IPS DF 19.7 (cell line): ENCODE measurements at regions not wholly inside any gene's neighbourhood (a gene's known extent, or its start where the extent isn't known, plus 50 kb on each side); places are given as distances from the start of the nearest gene placed in this dataset.

ENCODE experiments used
- DNase-seq: peaks from one replicate; pipeline ENCODE4 v3.0.0-alpha.2; 2013; ENCODE audit warnings: low read depth, low spot score

GRCh38 chr10:130658687-130659290 lies 522.6 kb downstream of the GLRX3 start:
- DNase-seq, result no peak

- DNase-seq, result no peak
Measured at GRCh38 chr10:130659528-130659927, 523.3 kb downstream of the GLRX3 start.

GRCh38 chr10:130660266-130660665 lies 524.1 kb downstream of the GLRX3 start:
- DNase-seq, result no peak

GRCh38 chr10:130661419-130661818 lies 525.2 kb downstream of the GLRX3 start:
- no peak for DNase-seq

DNA sequence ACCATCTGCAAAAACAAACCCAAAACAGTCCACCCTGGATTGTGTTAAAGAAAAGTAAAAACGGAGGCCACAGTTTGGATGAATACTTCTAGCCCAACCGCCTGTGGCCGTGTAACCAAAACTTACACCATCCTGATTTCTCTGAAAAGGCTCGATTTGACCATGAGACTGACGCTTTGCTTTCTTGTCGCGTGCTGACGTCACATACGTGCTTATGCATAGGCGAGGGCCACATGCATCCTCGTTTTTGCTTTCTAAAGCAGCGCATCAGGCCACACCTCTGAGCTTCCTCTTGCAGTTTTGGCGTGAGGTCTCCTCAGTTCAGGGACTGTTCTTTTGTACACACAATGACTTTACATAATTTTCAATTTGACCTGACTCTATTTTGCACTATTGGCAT lies 526.6 kb downstream of the GLRX3 start:
- DNase-seq, result no peak

DNA sequence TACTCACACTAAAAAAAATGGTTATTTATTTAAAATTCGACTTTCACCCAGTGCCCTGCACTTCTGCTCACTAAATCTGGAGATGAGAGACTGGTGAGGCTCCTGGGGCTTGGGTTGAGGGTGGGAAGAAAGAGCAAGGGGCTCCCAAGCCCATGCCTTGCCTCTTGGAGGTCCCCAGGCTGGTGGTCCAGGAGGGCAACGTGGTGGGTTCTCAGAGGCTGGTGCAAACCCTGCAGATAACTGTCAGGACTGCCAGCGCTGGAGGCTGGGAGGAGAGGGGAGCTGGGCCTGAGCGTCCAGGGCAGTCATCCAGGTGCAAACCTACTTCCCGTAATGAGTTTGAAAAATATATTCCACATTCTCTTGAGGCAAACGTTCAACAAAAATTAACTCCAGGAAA lies 528.3 kb downstream of the GLRX3 start:
- DNase-seq, result no peak

GRCh38 chr10:130666215-130666614 lies 530.0 kb downstream of the GLRX3 start:
- DNase-seq, result no peak

GRCh38 chr10:130686689-130687300 lies 550.6 kb downstream of the GLRX3 start:
- DNase-seq, result no peak

DNA sequence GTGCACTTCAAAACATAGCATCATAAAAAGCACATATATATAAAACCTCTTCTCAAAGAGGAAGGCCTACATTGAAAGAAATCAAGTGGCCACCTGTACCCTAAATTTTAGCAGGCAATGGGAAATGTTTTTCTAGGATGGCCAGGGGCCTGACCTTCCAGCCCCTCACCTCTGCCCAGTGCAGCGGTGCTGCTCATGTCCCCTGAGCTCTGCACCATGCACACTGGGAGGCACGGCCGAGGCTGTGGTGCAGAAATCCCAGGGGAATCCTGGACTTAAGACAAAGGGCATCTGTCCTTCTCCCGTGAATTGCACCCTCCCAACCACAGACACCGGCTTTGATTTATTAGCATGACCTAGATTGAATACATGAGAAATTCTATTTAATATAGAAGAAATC lies 551.4 kb downstream of the GLRX3 start:
- no peak for DNase-seq

DNA sequence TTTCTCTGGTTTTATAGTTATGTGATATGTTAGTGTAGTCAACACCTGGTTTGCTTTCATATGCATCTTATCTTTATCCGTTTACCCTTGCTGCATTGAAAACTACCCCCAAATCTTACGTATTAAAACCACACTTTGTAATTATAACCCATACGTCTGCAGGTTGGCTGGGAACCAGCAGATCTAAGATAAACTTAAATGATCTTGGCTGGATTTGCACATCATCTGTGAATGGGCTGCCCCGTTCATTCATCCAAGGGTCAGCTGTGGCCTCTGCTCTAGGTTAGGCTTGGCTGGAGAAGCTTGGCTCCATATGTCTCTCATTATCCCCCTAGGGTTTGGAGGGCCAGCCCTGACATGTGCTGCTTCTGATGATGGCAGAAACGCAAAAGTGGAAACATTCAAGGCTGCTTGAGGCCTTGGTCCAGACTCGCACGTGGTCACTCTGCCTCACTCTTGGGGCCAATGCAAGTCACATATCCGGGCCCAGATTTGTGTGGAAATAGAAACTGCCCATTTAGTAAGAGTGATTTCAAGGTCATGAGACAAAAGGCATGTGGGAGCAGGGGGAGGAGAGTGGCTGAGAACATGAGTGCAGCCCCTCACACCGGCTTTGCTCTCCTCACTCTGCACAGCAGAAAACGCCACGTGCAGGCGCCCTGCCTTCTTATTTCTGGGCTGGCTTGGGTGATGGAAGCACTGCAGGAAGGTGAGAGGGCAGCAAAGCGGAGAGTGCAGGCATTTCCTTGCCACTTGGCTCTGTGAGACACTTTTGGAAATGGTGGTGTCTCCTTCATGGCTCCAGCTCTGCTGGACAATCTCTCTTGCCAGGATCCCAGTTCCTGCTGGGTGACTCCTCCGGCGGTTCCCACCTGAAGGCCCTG lies 553.8 kb downstream of the GLRX3 start:
- DNase-seq, result no peak

DNA sequence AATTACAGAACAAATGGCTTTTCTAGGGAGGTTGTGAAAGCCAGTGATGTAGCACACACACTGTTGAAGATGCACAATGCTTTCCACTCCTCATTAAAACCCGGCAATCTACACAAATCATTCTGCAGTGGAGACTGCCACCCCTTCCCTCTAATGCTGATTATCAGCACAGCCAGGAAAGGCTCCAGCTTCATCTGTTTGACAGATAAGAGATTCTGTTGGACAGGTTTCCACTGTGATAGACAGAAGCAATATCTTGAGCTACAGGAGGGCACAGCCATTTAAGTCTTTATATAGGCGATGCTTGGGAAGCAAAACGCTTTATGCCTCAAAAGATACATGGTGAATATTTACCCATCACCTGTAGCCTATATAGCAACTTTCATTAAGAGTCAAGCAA lies 555.6 kb downstream of the GLRX3 start:
- no peak for DNase-seq

- no peak for DNase-seq
Measured at GRCh38 chr10:130696870-130697269, 560.7 kb downstream of the GLRX3 start.

- no peak for DNase-seq
Measured at GRCh38 chr10:130707389-130707979, 571.3 kb downstream of the GLRX3 start.

GRCh38 chr10:130708465-130709070 lies 572.4 kb downstream of the GLRX3 start:
- DNase-seq, result no peak

- no peak for DNase-seq
Measured at GRCh38 chr10:130709415-130709814, 573.2 kb downstream of the GLRX3 start.

DNA sequence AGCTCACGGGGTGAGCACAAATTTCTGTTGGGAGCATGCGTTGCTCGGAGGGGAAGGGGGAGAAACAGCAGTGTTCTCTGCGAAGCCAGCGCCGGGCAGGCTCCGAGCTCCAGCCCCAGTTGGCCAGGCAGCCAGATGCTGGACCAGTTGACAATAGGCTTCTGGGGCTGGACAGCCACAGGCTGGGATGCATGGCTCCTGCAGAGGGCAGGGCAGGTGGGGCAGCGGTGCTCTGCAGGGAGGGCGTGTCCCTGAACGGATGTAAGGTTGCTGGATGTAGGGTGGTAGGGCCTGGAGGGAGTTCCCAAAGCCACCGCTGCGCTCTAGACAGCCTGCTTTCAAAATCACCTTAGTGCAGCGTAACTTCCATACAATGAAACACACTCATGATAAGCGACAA lies 574.9 kb downstream of the GLRX3 start:
- no peak for DNase-seq

GRCh38 chr10:130713135-130713534 lies 576.9 kb downstream of the GLRX3 start:
- DNase-seq, result no peak

- no peak for DNase-seq
Measured at GRCh38 chr10:130713731-130714130, 577.5 kb downstream of the GLRX3 start.

DNA sequence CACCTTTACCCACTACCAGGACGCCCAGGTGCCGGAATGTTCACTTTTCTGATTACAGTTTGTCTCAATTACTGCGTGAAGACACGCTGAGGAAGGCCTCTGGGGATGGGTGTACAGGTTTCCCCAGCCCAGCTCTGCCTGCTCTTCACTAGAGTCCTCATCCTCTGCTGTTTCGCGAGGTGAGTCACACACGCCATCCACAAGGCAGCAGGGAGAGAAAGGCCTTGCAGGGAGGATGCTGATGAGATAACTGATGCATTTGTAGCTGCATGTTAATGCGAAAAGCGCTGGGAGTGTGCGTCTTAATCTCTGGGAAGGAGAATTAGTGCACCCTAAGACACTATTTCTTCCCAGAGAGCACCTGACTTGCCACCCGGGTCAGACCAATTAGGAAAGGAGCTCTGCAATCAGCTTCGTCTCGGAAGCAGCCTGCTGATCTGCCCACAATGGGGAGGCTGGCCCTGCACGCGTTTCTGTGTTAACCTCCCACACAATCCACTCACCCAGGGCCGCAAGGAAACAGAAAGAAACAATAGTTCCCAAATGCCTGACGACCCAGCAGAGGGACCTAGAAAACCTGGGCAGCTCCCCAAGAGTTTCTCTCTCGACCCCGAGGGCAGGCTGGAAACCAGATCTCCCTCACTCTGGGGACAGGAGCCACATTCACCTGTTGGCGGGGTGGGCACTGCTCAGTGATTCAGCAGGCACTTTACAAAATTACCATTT lies 578.7 kb downstream of the GLRX3 start:
- no peak for DNase-seq

DNA sequence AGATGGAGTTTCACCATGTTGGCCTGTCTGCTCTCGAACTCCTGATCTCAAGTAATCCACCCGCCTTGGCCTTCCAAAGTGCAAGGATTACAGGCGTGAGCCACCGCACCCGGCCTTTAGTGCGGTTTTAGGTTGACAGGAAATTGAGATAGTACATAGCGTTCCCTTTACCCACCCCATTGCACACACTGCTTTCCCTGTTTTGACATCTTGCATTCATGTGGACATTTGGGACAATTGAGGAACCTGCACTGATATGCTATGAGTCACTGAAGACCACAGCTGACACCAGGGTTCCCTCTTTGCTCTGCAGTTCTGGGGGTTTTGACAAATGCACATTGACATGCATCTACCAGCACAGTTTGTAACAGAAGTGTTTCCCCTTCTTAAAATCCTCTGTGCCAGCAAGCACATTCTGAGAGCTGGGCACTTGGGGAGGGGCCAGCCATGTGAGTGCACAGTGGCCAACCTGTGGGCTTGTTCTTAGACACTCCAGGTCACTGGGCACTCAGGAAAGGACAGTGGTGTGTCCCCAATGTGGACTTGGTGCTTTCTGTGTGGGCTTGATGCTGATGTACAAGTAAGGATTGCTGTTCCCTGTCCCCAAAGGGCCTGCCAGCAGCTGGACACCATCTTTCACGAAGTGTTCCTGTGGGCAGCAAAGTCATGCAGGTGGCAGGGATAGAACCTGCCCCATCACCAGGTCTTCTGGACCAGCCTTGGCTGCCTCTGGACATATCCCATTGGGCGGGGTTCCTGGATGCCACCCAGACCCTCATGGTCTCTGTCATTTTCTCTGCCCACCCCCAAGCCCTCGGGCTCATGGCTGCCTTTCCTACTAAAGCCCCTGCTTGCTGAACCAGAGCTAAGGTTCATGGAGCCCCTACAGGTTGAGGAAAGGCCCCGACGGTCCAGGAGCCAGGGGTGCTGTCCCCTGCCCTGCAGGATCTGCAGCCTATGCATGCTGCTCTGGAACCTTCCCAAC lies 579.8 kb downstream of the GLRX3 start:
- DNase-seq, result no peak
